Mesenchymal stem cell (in vitro differentiated cells and primary cell): ENCODE measurements at regions not wholly inside any gene's neighbourhood (a gene's known extent, or its start where the extent isn't known, plus 50 kb on each side); places are given as distances from the start of the nearest gene placed in this dataset.

Experiments
- DNase-seq: peaks from one replicate; pipeline ENCODE4 v3.0.0-alpha.2; 2013
- H2AFZ ChIP-seq: one replicate; pipeline ENCODE4 v1.6.1; 2013; ENCODE audit warnings: low read depth, mild to moderate bottlenecking, control low read depth, inconsistent platforms, low read length, moderate library complexity
- H2AK5ac ChIP-seq: 2 replicates; pipeline ENCODE4 v1.6.1; 2013; ENCODE audit warnings: low read length, moderate library complexity, mild to moderate bottlenecking, inconsistent platforms; ENCODE audit not compliant: severe bottlenecking
- H2BK120ac ChIP-seq: one replicate; pipeline ENCODE4 v1.6.1; 2013; ENCODE audit warnings: low read depth, mild to moderate bottlenecking, inconsistent platforms, low read length, moderate library complexity
- H2BK12ac ChIP-seq, 2 experiments: one replicate each; pipeline ENCODE4 v1.6.1; 2013; ENCODE audit warnings: inconsistent platforms in 2 of 2, low read length in 2 of 2, mild to moderate bottlenecking in 2 of 2, moderate library complexity in 2 of 2, control low read depth in 1 of 2
- H2BK15ac ChIP-seq: one replicate; pipeline ENCODE4 v1.6.1; 2013; ENCODE audit warnings: mild to moderate bottlenecking, low read depth, inconsistent platforms; ENCODE audit not compliant: poor library complexity, severe bottlenecking
- H2BK5ac ChIP-seq: 2 replicates; pipeline ENCODE4 v1.6.1; 2013; ENCODE audit warnings: low read depth, mild to moderate bottlenecking, low read length, control low read depth, inconsistent platforms; ENCODE audit not compliant: poor library complexity, severe bottlenecking
- H3K14ac ChIP-seq, 2 experiments: one replicate each; pipeline ENCODE4 v1.6.1; 2013; ENCODE audit warnings: inconsistent platforms in 2 of 2, low read length in 2 of 2, control low read depth in 1 of 2, mild to moderate bottlenecking in 1 of 2, moderate library complexity in 1 of 2
- H3K18ac ChIP-seq, 2 experiments: one replicate each; pipeline ENCODE4 v1.6.1; 2013; ENCODE audit warnings: inconsistent platforms in 2 of 2, low read length in 2 of 2, control low read depth in 1 of 2, low read depth in 1 of 2, mild to moderate bottlenecking in 1 of 2
- H3K23ac ChIP-seq, 2 experiments: one replicate each; pipeline ENCODE4 v1.6.1; 2013; ENCODE audit warnings: inconsistent platforms in 2 of 2, low read length in 2 of 2, mild to moderate bottlenecking in 2 of 2, moderate library complexity in 2 of 2, control low read depth in 1 of 2
- H3K27ac ChIP-seq: 2 replicates; pipeline ENCODE4 v1.5.1; 2013; ENCODE audit warnings: mild to moderate bottlenecking, moderate library complexity, low read length, control low read depth, inconsistent platforms; ENCODE audit not compliant: poor library complexity, severe bottlenecking
- H3K27me3 ChIP-seq, 2 experiments: 2 replicates each; pipeline versions ENCODE4 v1.6.1 to v1.7.0; 2013; ENCODE audit warnings: low read length in 2 of 2, mild to moderate bottlenecking in 2 of 2, moderate library complexity in 2 of 2, control low read depth in 1 of 2, inconsistent platforms in 1 of 2; ENCODE audit not compliant: control insufficient read depth in 1 of 2, insufficient read depth in 1 of 2
- H3K36me3 ChIP-seq, 2 experiments: 2 replicates each; pipeline versions ENCODE4 v1.6.1 to v1.7.0; 2013; ENCODE audit warnings: low read length in 2 of 2, control low read depth in 1 of 2, inconsistent platforms in 1 of 2, low read depth in 1 of 2, mild to moderate bottlenecking in 1 of 2; ENCODE audit not compliant: insufficient read depth in 2 of 2, control insufficient read depth in 1 of 2
- H3K4ac ChIP-seq, 2 experiments: one replicate each; pipeline ENCODE4 v1.6.1; 2013; ENCODE audit warnings: inconsistent platforms in 2 of 2, low read length in 2 of 2, mild to moderate bottlenecking in 2 of 2, moderate library complexity in 2 of 2, control low read depth in 1 of 2, low read depth in 1 of 2
- H3K4me1 ChIP-seq: 2 replicates; pipeline ENCODE4 v1.6.1; 2013; ENCODE audit warnings: low read depth, low read length, control low read depth; ENCODE audit not compliant: control insufficient read depth, insufficient read depth
- H3K4me2 ChIP-seq: 2 replicates; pipeline ENCODE4 v1.6.1; 2013; ENCODE audit warnings: low read length, mild to moderate bottlenecking, inconsistent platforms; ENCODE audit not compliant: poor library complexity, severe bottlenecking
- H3K4me3 ChIP-seq, 2 experiments: 2 replicates each; pipeline versions ENCODE4 v1.5.1 to v1.7.0; 2013; ENCODE audit warnings: low read length in 2 of 2, mild to moderate bottlenecking in 2 of 2, control low read depth in 1 of 2, low read depth in 1 of 2; ENCODE audit not compliant: insufficient read depth in 1 of 2
- H3K79me1 ChIP-seq: replicated peaks from 2 replicates; pipeline ENCODE4 v1.6.1; 2013; ENCODE audit warnings: mild to moderate bottlenecking, control low read depth, low read length, inconsistent platforms; ENCODE audit not compliant: poor library complexity, severe bottlenecking
- H3K9ac ChIP-seq: 2 replicates; pipeline ENCODE4 v1.7.0; 2013; ENCODE audit warnings: mild to moderate bottlenecking, low read length, moderate library complexity
- H3K9me3 ChIP-seq: 2 replicates; pipeline ENCODE4 v1.7.0; 2013; ENCODE audit warnings: mild to moderate bottlenecking, low read length; ENCODE audit not compliant: control insufficient read depth
- H4K8ac ChIP-seq: one replicate; pipeline ENCODE4 v1.6.1; 2013; ENCODE audit warnings: inconsistent platforms, mild to moderate bottlenecking, low read length, moderate library complexity
- H4K91ac ChIP-seq: one replicate; pipeline ENCODE4 v1.6.1; 2013; ENCODE audit warnings: mild to moderate bottlenecking, low read length, inconsistent platforms
- WGBS: methylation state at CpG from one replicate; pipeline ENCODE4 v1.1.7; 2013; ENCODE audit warnings: mixed read lengths; 5-methylcytosine and 5-hydroxymethylcytosine counted together

DNA sequence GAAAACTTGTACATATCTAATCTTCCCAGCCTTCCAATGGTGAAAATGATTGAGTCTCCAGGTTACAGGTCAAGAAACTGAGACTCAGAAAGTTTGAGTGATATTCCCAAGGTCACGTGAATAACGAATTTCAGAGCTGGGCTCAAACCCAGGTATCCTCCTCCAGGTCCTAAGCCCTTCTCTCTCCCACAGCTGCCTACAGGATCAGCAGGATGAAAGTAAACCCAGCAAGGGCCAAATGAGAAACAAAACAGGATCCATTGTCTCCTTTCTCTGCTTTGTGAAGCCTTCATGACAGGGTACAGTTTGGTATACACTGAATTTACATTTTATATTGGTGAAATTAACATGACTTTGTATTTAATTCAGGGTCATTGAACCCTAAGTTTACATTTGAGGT, 208.1 kb downstream of the RBM26 start:
- no peak overlapping the region for H2AK5ac ChIP-seq
- no peak overlapping the region for H3K18ac ChIP-seq
- H3K4me2 ChIP-seq, result no peak overlapping the region
- 88% methylated on average over 2 of the region's 2 CpGs for WGBS
- H2AFZ ChIP-seq, result no peak overlapping the region
- no peak overlapping the region for H4K91ac ChIP-seq
- DNase-seq, result no peak
- H3K27me3 ChIP-seq, result no peaks in the 10 kb centered on the region
- H2BK15ac ChIP-seq, result no peak overlapping the region
- no peak overlapping the region for H2BK120ac ChIP-seq
- no peaks in the 10 kb centered on the region for H3K4me1 ChIP-seq
- H3K23ac ChIP-seq, result no peak overlapping the region
- no peak overlapping the region for H3K4ac ChIP-seq
- H3K9ac ChIP-seq, result no peak overlapping the region
- no peaks in the 10 kb centered on the region for H3K36me3 ChIP-seq
- no peak overlapping the region for H2BK5ac ChIP-seq
- no peak overlapping the region for H3K14ac ChIP-seq
- H4K8ac ChIP-seq, result no peak overlapping the region
- no peaks in the 10 kb centered on the region for H3K79me1 ChIP-seq
- no peaks in the 10 kb centered on the region for H3K9me3 ChIP-seq
- H3K27ac ChIP-seq, result no peak overlapping the region
- no peak overlapping the region for H3K4me3 ChIP-seq
- H2BK12ac ChIP-seq, result no peak overlapping the region

DNA sequence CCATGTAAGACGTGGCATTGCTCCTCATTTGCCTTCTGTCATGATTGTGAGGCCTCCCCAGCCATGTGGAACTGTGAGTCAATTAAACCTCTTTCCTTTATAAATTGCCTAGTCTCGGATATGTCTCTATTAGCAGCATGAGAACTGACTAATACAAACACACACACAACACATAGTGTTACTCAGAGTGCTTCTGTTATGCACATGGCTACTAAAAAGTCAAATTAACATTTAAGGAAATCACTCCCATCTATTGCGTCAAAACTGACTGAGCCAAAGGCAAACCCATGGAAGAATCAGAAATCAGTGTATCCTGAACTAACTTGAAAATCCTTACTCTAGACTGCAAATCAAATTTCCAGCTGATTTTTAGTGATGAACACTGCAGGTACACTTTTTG, 209.2 kb downstream of the RBM26 start:
- Histone ChIP-seq H3K4me3 (no peak overlapping the region), H3K4me2 (no peak overlapping the region), H3K23ac (no peak overlapping the region), H2BK120ac (no peak overlapping the region), H2BK5ac (no peak overlapping the region), H2BK15ac (no peak overlapping the region), H2AFZ (no peak overlapping the region), H3K36me3 (no peaks in the 10 kb centered on the region), H3K27me3 (no peaks in the 10 kb centered on the region), H3K4ac (no peak overlapping the region), H3K79me1 (no peaks in the 10 kb centered on the region), H3K27ac (no peak overlapping the region), H2BK12ac (no peak overlapping the region), H3K4me1 (no peaks in the 10 kb centered on the region), H2AK5ac (no peak overlapping the region), H4K8ac (no peak overlapping the region), H3K14ac (no peak overlapping the region), H3K9ac (no peak overlapping the region), H3K9me3 (no peaks in the 10 kb centered on the region), H4K91ac (no peak overlapping the region), H3K18ac (no peak overlapping the region)
- WGBS, result 74% methylated on average over 3 of the region's 3 CpGs
- no peak for DNase-seq

DNA sequence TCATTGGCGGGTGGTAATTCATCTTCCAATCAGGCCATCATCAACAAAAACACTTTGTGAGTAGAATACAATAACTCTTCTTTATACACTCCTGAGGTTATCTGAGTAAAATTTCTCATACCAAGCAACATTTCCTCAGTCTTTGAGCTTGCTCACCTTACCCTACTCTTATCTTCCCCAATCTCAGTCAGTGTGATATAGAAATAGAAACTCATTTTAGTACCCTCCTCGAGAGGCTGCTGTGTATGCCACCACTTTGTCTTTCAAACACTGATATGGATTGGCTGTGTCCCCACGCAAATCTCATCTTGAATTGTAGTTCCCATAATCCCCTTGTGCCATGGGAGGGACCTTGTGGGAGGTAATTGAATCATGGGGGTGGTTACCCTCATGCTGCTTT, 209.7 kb downstream of the RBM26 start:
- no peak for DNase-seq
- Histone ChIP-seq H3K14ac (no peak overlapping the region), H3K23ac (no peak overlapping the region), H3K9me3 (no peaks in the 10 kb centered on the region), H3K36me3 (no peaks in the 10 kb centered on the region), H3K4me1 (no peaks in the 10 kb centered on the region), H2BK120ac (no peak overlapping the region), H2AFZ (no peak overlapping the region), H3K18ac (no peak overlapping the region), H3K4me2 (no peak overlapping the region), H4K91ac (no peak overlapping the region), H3K4me3 (no peak overlapping the region), H3K27me3 (no peaks in the 10 kb centered on the region), H3K9ac (no peak overlapping the region), H2BK15ac (no peak overlapping the region), H4K8ac (no peak overlapping the region), H3K27ac (no peak overlapping the region), H2BK5ac (no peak overlapping the region), H3K79me1 (no peaks in the 10 kb centered on the region), H2BK12ac (no peak overlapping the region), H2AK5ac (no peak overlapping the region), H3K4ac (no peak overlapping the region)
- WGBS, result 95% methylated on average over 3 of the region's 3 CpGs

DNA sequence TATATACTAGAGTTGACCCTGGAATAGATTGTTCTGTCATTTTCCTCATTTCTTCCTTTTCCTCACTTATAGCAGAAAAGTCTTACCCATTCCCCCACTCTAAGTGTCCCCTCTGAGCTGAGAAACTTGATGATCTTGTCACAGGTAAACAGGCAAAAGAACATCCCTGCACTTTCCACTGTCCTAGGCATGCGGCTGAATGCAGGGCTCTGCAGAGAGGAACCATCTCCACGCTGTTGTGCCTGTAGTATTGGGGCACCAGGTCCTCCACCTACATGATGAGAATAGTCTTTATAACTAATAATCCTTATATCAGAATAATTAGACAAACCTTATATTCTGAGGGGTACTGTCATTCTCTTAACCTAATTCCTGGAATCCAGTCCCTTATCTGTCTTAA, 211.3 kb downstream of the RBM26 start:
- DNase-seq, result no peak
- no peaks in the 10 kb centered on the region for H3K79me1 ChIP-seq
- H3K4me3 ChIP-seq, result no peak overlapping the region
- no peak overlapping the region for H2AK5ac ChIP-seq
- H3K4me2 ChIP-seq, result no peak overlapping the region
- H3K14ac ChIP-seq, result no peak overlapping the region
- H2BK12ac ChIP-seq, result no peak overlapping the region
- no peaks in the 10 kb centered on the region for H3K4me1 ChIP-seq
- 100% methylated on average over 1 of the region's 2 CpGs for WGBS
- H3K9me3 ChIP-seq, result no peaks in the 10 kb centered on the region
- H3K4ac ChIP-seq, result no peak overlapping the region
- H3K27me3 ChIP-seq, result no peaks in the 10 kb centered on the region
- no peaks in the 10 kb centered on the region for H3K36me3 ChIP-seq
- no peak overlapping the region for H3K18ac ChIP-seq
- no peak overlapping the region for H2AFZ ChIP-seq
- H2BK15ac ChIP-seq, result no peak overlapping the region
- H3K23ac ChIP-seq, result no peak overlapping the region
- no peak overlapping the region for H3K27ac ChIP-seq
- no peak overlapping the region for H4K8ac ChIP-seq
- no peak overlapping the region for H2BK5ac ChIP-seq
- no peak overlapping the region for H2BK120ac ChIP-seq
- H3K9ac ChIP-seq, result no peak overlapping the region
- H4K91ac ChIP-seq, result no peak overlapping the region
